ENCODE measurements at regions not wholly inside any gene's neighbourhood (a gene's known extent, or its start where the extent isn't known, plus 50 kb on each side); places are given as distances from the start of the nearest gene placed in this dataset.

DNA sequence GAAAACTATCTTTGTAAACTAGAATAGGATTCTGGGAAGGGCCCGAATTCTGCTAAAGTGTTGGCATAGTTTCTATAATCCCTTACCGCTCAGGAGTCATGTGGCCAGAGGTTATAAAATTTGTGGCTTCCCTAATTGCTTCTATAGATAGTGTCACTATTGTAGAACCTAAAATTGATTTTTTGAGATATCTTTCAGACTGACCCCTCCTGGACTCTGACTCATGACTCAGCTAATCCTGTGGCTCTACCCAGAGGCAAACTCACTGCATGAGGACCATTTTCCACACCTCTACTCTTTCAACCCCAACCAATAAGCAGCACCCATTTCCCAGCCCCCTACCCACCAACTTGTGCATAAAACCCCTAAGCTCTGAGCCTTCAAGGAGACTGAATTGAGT lies 61.8 kb upstream of the PRSS23 start:
- TF ChIP-seq, protein P1, sequence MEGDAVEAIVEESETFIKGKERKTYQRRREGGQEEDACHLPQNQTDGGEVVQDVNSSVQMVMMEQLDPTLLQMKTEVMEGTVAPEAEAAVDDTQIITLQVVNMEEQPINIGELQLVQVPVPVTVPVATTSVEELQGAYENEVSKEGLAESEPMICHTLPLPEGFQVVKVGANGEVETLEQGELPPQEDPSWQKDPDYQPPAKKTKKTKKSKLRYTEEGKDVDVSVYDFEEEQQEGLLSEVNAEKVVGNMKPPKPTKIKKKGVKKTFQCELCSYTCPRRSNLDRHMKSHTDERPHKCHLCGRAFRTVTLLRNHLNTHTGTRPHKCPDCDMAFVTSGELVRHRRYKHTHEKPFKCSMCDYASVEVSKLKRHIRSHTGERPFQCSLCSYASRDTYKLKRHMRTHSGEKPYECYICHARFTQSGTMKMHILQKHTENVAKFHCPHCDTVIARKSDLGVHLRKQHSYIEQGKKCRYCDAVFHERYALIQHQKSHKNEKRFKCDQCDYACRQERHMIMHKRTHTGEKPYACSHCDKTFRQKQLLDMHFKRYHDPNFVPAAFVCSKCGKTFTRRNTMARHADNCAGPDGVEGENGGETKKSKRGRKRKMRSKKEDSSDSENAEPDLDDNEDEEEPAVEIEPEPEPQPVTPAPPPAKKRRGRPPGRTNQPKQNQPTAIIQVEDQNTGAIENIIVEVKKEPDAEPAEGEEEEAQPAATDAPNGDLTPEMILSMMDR (conservative IDR thresholded peaks at IDR 0.05; ENCODE audit: low read depth, low read length): no peak
- no peak for TF ChIP-seq POLR2A (IDR thresholded peaks at IDR 0.05; ENCODE audit: low read depth, low read length)
